ENCODE measurements at regions not wholly inside any gene's neighbourhood (a gene's known extent, or its start where the extent isn't known, plus 50 kb on each side); places are given as distances from the start of the nearest gene placed in this dataset.

GRCh38 chr18:53660306-53660705 lies 564.2 kb downstream of the MBD2 start:
- no peak for DNase-seq (ENCODE audit: insufficient read length, low spot score, missing footprints)
- Histone ChIP-seq H3K4me1 (ENCODE audit: insufficient read depth, low read length) (no peaks in the 10 kb centered on the region), H3K4me2 (ENCODE audit: insufficient read depth, low read length) (no peak overlapping the region), H3K36me3 (ENCODE audit: insufficient read depth, low read length) (no peaks in the 10 kb centered on the region), H3K27ac (ENCODE audit: low read depth, low read length) (no peak overlapping the region), H3K4me3 (ENCODE audit: insufficient read depth, low read length) (no peak overlapping the region), H3K27me3 (ENCODE audit: insufficient read depth, low read length) (no peaks in the 10 kb centered on the region), H2AFZ (ENCODE audit: low read length) (no peak overlapping the region), H4K20me1 (ENCODE audit: insufficient read depth, low read length) (no peaks in the 10 kb centered on the region), H3K9me3 (ENCODE audit: low read depth, low read length) (no peaks in the 10 kb centered on the region), H3K79me2 (ENCODE audit: insufficient read depth, low read length) (no peaks in the 10 kb centered on the region)
- TF ChIP-seq CTCF (IDR thresholded peaks at IDR 0.05; ENCODE audit: extremely low read depth, low read depth, low read length): no peak

- Histone ChIP-seq H3K79me2 (ENCODE audit: insufficient read depth, low read length) (no peaks in the 10 kb centered on the region), H3K4me2 (ENCODE audit: insufficient read depth, low read length) (no peak overlapping the region), H2AFZ (ENCODE audit: low read length) (no peak overlapping the region), H4K20me1 (ENCODE audit: insufficient read depth, low read length) (no peaks in the 10 kb centered on the region), H3K4me3 (ENCODE audit: insufficient read depth, low read length) (no peak overlapping the region), H3K9me3 (ENCODE audit: low read depth, low read length) (no peaks in the 10 kb centered on the region), H3K4me1 (ENCODE audit: insufficient read depth, low read length) (no peaks in the 10 kb centered on the region), H3K27ac (ENCODE audit: low read depth, low read length) (no peak overlapping the region), H3K27me3 (ENCODE audit: insufficient read depth, low read length) (no peaks in the 10 kb centered on the region), H3K36me3 (ENCODE audit: insufficient read depth, low read length) (no peaks in the 10 kb centered on the region)
- DNase-seq (ENCODE audit: insufficient read length, low spot score, missing footprints): no peak
- TF ChIP-seq CTCF (IDR thresholded peaks at IDR 0.05; ENCODE audit: extremely low read depth, low read depth, low read length): no peak
Measured at GRCh38 chr18:53657257-53657656, 567.2 kb downstream of the MBD2 start.

GRCh38 chr18:53649621-53650020 lies 574.8 kb downstream of the MBD2 start:
- Histone ChIP-seq H3K27ac (ENCODE audit: low read depth, low read length) (no peak overlapping the region), H3K36me3 (ENCODE audit: insufficient read depth, low read length) (no peaks in the 10 kb centered on the region), H3K4me1 (ENCODE audit: insufficient read depth, low read length) (no peaks in the 10 kb centered on the region), H3K4me3 (ENCODE audit: insufficient read depth, low read length) (no peak overlapping the region), H4K20me1 (ENCODE audit: insufficient read depth, low read length) (no peaks in the 10 kb centered on the region), H3K9me3 (ENCODE audit: low read depth, low read length) (no peaks in the 10 kb centered on the region), H2AFZ (ENCODE audit: low read length) (no peak overlapping the region), H3K27me3 (ENCODE audit: insufficient read depth, low read length) (no peaks in the 10 kb centered on the region), H3K4me2 (ENCODE audit: insufficient read depth, low read length) (no peak overlapping the region), H3K79me2 (ENCODE audit: insufficient read depth, low read length) (no peaks in the 10 kb centered on the region)
- DNase-seq (ENCODE audit: insufficient read length, low spot score, missing footprints): no peak
- no peak for TF ChIP-seq CTCF (IDR thresholded peaks at IDR 0.05; ENCODE audit: extremely low read depth, low read depth, low read length)

GRCh38 chr18:53644799-53645471 lies 579.5 kb downstream of the MBD2 start:
- no peak for DNase-seq (ENCODE audit: insufficient read length, low spot score, missing footprints)
- Histone ChIP-seq H3K4me3 (ENCODE audit: insufficient read depth, low read length) (no peak overlapping the region), H3K9me3 (ENCODE audit: low read depth, low read length) (no peaks in the 10 kb centered on the region), H4K20me1 (ENCODE audit: insufficient read depth, low read length) (no peaks in the 10 kb centered on the region), H3K4me2 (ENCODE audit: insufficient read depth, low read length) (no peak overlapping the region), H2AFZ (ENCODE audit: low read length) (no peak overlapping the region), H3K27me3 (ENCODE audit: insufficient read depth, low read length) (no peaks in the 10 kb centered on the region), H3K36me3 (ENCODE audit: insufficient read depth, low read length) (no peaks in the 10 kb centered on the region), H3K4me1 (ENCODE audit: insufficient read depth, low read length) (no peaks in the 10 kb centered on the region), H3K79me2 (ENCODE audit: insufficient read depth, low read length) (no peaks in the 10 kb centered on the region), H3K27ac (ENCODE audit: low read depth, low read length) (no peak overlapping the region)
- TF ChIP-seq CTCF (IDR thresholded peaks at IDR 0.05; ENCODE audit: extremely low read depth, low read depth, low read length): no peak
